Neural progenitor cell (in vitro differentiated cells): ENCODE measurements at regions not wholly inside any gene's neighbourhood (a gene's known extent, or its start where the extent isn't known, plus 50 kb on each side); places are given as distances from the start of the nearest gene placed in this dataset.

Experiments used
- DNase-seq: peaks from one replicate; pipeline ENCODE4 v3.0.0-alpha.2; 2016; ENCODE audit warnings: low spot score
- H2AFZ ChIP-seq: fragments of 200-600 bp; sonication (generic); replicated peaks from 2 replicates; pipeline ENCODE4 v1.6.1; 2016; ENCODE audit warnings: antibody characterized with exemption
- H3F3A ChIP-seq: fragments of 200-600 bp; sonication (generic); 2 replicates; pipeline ENCODE4 v1.6.1; 2016; ENCODE audit warnings: antibody characterized with exemption, low read depth
- H3K27ac ChIP-seq: fragments of 200-600 bp; sonication (generic); 2 replicates; pipeline ENCODE4 v1.5.1; 2016; ENCODE audit warnings: mild to moderate bottlenecking
- H3K27me3 ChIP-seq: fragments of 200-600 bp; sonication (generic); 2 replicates; pipeline ENCODE4 v1.6.1; 2016; ENCODE audit warnings: mild to moderate bottlenecking, moderate library complexity
- H3K36me3 ChIP-seq: fragments of 200-600 bp; sonication (generic); 2 replicates; pipeline ENCODE4 v1.5.1; 2016
- H3K4me1 ChIP-seq: fragments of 200-600 bp; sonication (generic); 2 replicates; pipeline ENCODE4 v1.6.1; 2016; ENCODE audit warnings: mixed run types
- H3K4me2 ChIP-seq: fragments of 200-600 bp; sonication (generic); 2 replicates; pipeline ENCODE4 v1.6.1; 2016
- H3K4me3 ChIP-seq: fragments of 200-600 bp; sonication (generic); 2 replicates; pipeline ENCODE4 v1.5.1; 2016
- H3K79me2 ChIP-seq: fragments of 200-600 bp; sonication (generic); 2 replicates; pipeline ENCODE4 v1.6.1; 2016; ENCODE audit warnings: low read depth
- H3K9ac ChIP-seq: fragments of 200-600 bp; sonication (generic); 2 replicates; pipeline ENCODE4 v1.6.1; 2016
- H3K9me3 ChIP-seq: fragments of 200-600 bp; sonication (generic); 2 replicates; pipeline ENCODE4 v1.5.1; 2016; ENCODE audit warnings: low read depth
- H4K20me1 ChIP-seq: fragments of 200-600 bp; sonication (generic); 2 replicates; pipeline ENCODE4 v1.6.1; 2016; ENCODE audit warnings: low read depth
- H3K27ac Mint-ChIP-seq: 3 replicates; pipeline ENCODE4 v1.8.0; 2021; ENCODE audit warnings: mixed read lengths
- H3K27me3 Mint-ChIP-seq: 2 replicates; pipeline ENCODE4 v1.8.0; 2022; ENCODE audit warnings: low read depth, mild to moderate bottlenecking, inconsistent platforms, moderate library complexity, mixed read lengths; ENCODE audit not compliant: insufficient read depth
- H3K36me3 Mint-ChIP-seq: 3 replicates; pipeline ENCODE4 v1.8.0; 2021; ENCODE audit warnings: mixed read lengths
- H3K4me1 Mint-ChIP-seq: 3 replicates; pipeline ENCODE4 v1.8.0; 2021; ENCODE audit warnings: mixed read lengths
- H3K4me3 Mint-ChIP-seq: 3 replicates; pipeline ENCODE4 v1.8.0; 2021; ENCODE audit warnings: mild to moderate bottlenecking, moderate library complexity, mixed read lengths
- H3K9me3 Mint-ChIP-seq: 3 replicates; pipeline ENCODE4 v1.8.0; 2020; ENCODE audit warnings: mixed read lengths
- EZH2 ChIP-seq: fragments of 200-600 bp; sonication (generic); IDR thresholded peaks from 2 replicates; pipeline ENCODE4 v1.6.1; 2017; ENCODE audit warnings: antibody characterized with exemption, mild to moderate bottlenecking, moderate library complexity
- EZH2phosphoT487 ChIP-seq: fragments of 200-600 bp; sonication (generic); IDR thresholded peaks from 2 replicates; pipeline ENCODE4 v1.6.1; 2017; ENCODE audit warnings: antibody characterized with exemption
- TF ChIP-seq, protein P1 (sequence below): fragments of 200-600 bp; sonication (generic); IDR thresholded peaks from 2 replicates; pipeline ENCODE4 v1.5.1; 2017; ENCODE audit warnings: antibody characterized with exemption, mild to moderate bottlenecking

DNA sequence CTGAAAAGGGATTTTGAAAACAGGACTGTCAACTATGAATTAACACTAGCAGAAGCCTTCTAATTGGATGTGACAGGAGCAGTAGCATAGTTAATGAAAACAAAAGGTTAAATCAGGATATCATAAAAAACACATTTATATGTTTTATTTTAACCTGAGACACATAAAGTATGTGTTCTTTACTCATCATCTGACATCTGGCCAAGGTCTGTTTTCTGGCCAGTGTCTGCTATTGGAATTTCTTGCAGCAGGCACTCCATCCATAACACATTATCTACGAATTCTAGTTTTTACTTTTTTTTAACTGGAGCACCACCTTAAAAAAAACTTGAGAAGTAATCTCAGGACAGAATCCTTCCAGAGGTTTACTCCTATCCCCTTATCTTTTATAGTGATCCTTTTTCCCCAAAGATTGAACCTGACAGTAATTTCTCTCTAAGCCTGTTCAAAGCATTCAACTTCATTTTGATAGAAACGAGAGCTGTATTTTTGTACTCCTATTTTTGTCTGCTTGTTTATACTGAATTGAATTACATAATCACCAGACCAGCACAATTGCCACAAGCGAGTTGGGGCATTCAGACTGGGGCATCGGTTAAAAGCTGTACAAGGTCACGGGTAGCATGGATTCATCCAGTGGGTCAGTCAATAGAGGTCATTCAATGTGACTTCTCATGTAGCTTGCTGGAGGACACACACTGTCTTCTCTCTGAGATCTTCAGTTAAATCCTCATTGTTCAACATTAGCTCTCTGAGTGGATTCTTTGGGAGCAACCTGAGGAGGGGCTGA is 205.6 kb upstream of the CLINT1 start:
- Mint-ChIP-seq H3K4me1 (peaks cover 2% of the 10 kb centered on the region), H3K27me3 (no peaks in the 10 kb centered on the region), H3K27ac (no peak overlapping the region), H3K9me3 (no peaks in the 10 kb centered on the region), H3K4me3 (no peak overlapping the region), H3K36me3 (peaks cover 2% of the 10 kb centered on the region)
- Histone ChIP-seq H3K9ac (no peak overlapping the region), H3K9me3 (no peaks in the 10 kb centered on the region), H4K20me1 (no peaks in the 10 kb centered on the region), H3K36me3 (no peaks in the 10 kb centered on the region), H3K4me2 (no peak overlapping the region), H3F3A (no peaks in the 10 kb centered on the region), H3K4me3 (no peak overlapping the region), H3K79me2 (no peaks in the 10 kb centered on the region), H2AFZ (no peak overlapping the region), H3K27ac (no peak overlapping the region), H3K27me3 (no peaks in the 10 kb centered on the region), H3K4me1 (no peaks in the 10 kb centered on the region)
- no peak for DNase-seq
- TF ChIP-seq EZH2 (no peak), EZH2phosphoT487 (no peak)
- TF ChIP-seq, protein P1, sequence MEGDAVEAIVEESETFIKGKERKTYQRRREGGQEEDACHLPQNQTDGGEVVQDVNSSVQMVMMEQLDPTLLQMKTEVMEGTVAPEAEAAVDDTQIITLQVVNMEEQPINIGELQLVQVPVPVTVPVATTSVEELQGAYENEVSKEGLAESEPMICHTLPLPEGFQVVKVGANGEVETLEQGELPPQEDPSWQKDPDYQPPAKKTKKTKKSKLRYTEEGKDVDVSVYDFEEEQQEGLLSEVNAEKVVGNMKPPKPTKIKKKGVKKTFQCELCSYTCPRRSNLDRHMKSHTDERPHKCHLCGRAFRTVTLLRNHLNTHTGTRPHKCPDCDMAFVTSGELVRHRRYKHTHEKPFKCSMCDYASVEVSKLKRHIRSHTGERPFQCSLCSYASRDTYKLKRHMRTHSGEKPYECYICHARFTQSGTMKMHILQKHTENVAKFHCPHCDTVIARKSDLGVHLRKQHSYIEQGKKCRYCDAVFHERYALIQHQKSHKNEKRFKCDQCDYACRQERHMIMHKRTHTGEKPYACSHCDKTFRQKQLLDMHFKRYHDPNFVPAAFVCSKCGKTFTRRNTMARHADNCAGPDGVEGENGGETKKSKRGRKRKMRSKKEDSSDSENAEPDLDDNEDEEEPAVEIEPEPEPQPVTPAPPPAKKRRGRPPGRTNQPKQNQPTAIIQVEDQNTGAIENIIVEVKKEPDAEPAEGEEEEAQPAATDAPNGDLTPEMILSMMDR, result no peak

DNA sequence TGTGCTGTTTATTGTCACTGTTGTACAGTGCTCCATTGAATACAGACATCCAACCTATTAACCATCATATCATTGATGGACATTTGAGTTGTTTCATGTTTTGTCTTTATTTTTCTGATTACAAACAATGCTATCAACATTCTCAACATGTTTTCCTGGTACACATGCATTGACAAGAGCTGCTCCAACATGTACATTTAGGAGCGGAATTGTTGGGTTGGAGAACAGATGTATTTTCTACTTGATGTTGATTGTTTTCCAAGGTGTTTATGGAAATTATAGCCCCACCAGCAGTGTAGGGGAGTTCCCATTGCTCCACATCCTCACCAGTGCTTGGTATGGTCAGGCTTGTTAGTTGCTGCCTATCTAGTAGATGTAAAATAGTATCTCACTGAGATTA is 204.1 kb upstream of the CLINT1 start:
- Mint-ChIP-seq H3K27ac (no peak overlapping the region), H3K9me3 (no peaks in the 10 kb centered on the region), H3K4me1 (no peaks in the 10 kb centered on the region), H3K4me3 (no peak overlapping the region), H3K27me3 (peaks cover 2% of the 10 kb centered on the region), H3K36me3 (no peaks in the 10 kb centered on the region)
- Histone ChIP-seq H3K27ac (no peak overlapping the region), H2AFZ (no peak overlapping the region), H3K79me2 (no peaks in the 10 kb centered on the region), H3K36me3 (no peaks in the 10 kb centered on the region), H4K20me1 (no peaks in the 10 kb centered on the region), H3K9ac (no peak overlapping the region), H3F3A (no peaks in the 10 kb centered on the region), H3K27me3 (no peaks in the 10 kb centered on the region), H3K4me2 (no peak overlapping the region), H3K9me3 (no peaks in the 10 kb centered on the region), H3K4me1 (no peaks in the 10 kb centered on the region), H3K4me3 (no peak overlapping the region)
- no peak for DNase-seq
- TF ChIP-seq, protein P1, result no peak
- no peak for TF ChIP-seq EZH2phosphoT487
- TF ChIP-seq EZH2, result no peak

DNA sequence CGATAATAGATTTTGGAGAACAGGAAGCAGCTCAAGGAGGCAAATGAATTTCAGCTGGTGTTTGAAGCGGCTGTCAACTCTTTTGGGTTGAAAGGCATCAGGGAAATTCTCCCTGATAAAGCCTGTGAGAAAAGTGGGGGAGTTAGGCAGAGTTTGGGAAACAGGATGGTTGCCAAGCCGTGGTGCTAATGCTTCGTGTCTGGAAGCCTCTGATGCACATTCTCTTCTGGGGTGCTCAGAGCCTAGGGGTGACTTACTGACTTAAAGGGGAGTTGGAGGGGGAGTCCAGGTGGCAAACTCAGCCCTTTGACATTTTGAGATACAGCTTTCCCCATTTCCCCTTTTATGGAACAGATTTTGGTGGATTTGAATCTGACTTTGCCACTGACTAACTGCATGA is 202.5 kb upstream of the CLINT1 start:
- Mint-ChIP-seq H3K4me3 (no peak overlapping the region), H3K9me3 (no peaks in the 10 kb centered on the region), H3K4me1 (no peaks in the 10 kb centered on the region), H3K27me3 (peaks cover 4% of the 10 kb centered on the region), H3K36me3 (no peaks in the 10 kb centered on the region), H3K27ac (no peak overlapping the region)
- no peak overlapping the region for H3K27ac ChIP-seq
- H2AFZ ChIP-seq, result no peak overlapping the region
- TF ChIP-seq, protein P1, result no peak
- TF ChIP-seq EZH2 (no peak), EZH2phosphoT487 (no peak)
- no peak for DNase-seq
- no peaks in the 10 kb centered on the region for H3F3A ChIP-seq
- no peaks in the 10 kb centered on the region for H4K20me1 ChIP-seq
- H3K4me1 ChIP-seq, result no peaks in the 10 kb centered on the region
- no peaks in the 10 kb centered on the region for H3K79me2 ChIP-seq
- no peaks in the 10 kb centered on the region for H3K9me3 ChIP-seq
- no peak overlapping the region for H3K4me3 ChIP-seq
- H3K4me2 ChIP-seq, result no peak overlapping the region
- no peaks in the 10 kb centered on the region for H3K27me3 ChIP-seq
- no peak overlapping the region for H3K9ac ChIP-seq
- no peaks in the 10 kb centered on the region for H3K36me3 ChIP-seq
